Sigmoid colon (tissue), 3 donors: ENCODE measurements at regions not wholly inside any gene's neighbourhood (a gene's known extent, or its start where the extent isn't known, plus 50 kb on each side); places are given as distances from the start of the nearest gene placed in this dataset.

Experiments
- CTCF ChIP-seq, 4 experiments: fragments of 450-650 bp in 3 of 4; fragments of 200-600 bp in 1 of 4; IDR thresholded peaks; one replicate each; pipeline ENCODE4 v1.5.1; 2016 to 2019; ENCODE audit warnings: antibody characterized with exemption in 4 of 4, mild to moderate bottlenecking in 3 of 4, moderate library complexity in 2 of 4
- POLR2A ChIP-seq, 2 donors: fragments of 450-650 bp; IDR thresholded peaks; one replicate each; pipeline ENCODE4 v1.6.1; 2016; ENCODE audit warnings: antibody characterized with exemption in 2 of 2, mild to moderate bottlenecking in 2 of 2, moderate library complexity in 2 of 2

GRCh38 chr11:87924125-87924524, 251.1 kb downstream of the RAB38 start:
- TF ChIP-seq CTCF (IDR thresholded peaks at IDR 0.05) (no peak), POLR2A (IDR thresholded peaks at IDR 0.05) (no peak)
